GM12865 (cell line): ENCODE measurements at regions not wholly inside any gene's neighbourhood (a gene's known extent, or its start where the extent isn't known, plus 50 kb on each side); places are given as distances from the start of the nearest gene placed in this dataset.
A peak's percentile ranks its signal among the peaks of the same experiment; 100 is the strongest.

ENCODE experiments used
- DNase-seq: peaks from one replicate; pipeline ENCODE4 v3.0.0; 2010; ENCODE audit warnings: low read depth
- H3K4me3 ChIP-seq: 2 replicates; pipeline ENCODE4 v1.5.1; 2011; ENCODE audit warnings: mild to moderate bottlenecking, low read depth, low read length, control low read depth
- CTCF ChIP-seq: IDR thresholded peaks from 2 replicates; pipeline ENCODE4 v1.5.1; 2011; ENCODE audit warnings: low read length, control low read depth, low read depth, inconsistent platforms; ENCODE audit not compliant: insufficient read depth; ENCODE audit errors: missing control alignments

GRCh38 chrX:42955349-42955748, 177.4 kb upstream of the PPP1R2C start:
- DNase-seq = peak; percentile 60
- no peak for TF ChIP-seq CTCF
- H3K4me3 ChIP-seq = no peak overlapping the region

GRCh38 chrX:42967681-42968300, 189.8 kb upstream of the PPP1R2C start:
- no peak for DNase-seq
- H3K4me3 ChIP-seq = no peak overlapping the region
- no peak for TF ChIP-seq CTCF

GRCh38 chrX:42973321-42973720, 195.4 kb upstream of the PPP1R2C start:
- DNase-seq = no peak
- TF ChIP-seq CTCF = no peak
- no peak overlapping the region for H3K4me3 ChIP-seq

- TF ChIP-seq CTCF = no peak
- H3K4me3 ChIP-seq = no peak overlapping the region
- DNase-seq = no peak
Measured at GRCh38 chrX:42975906-42976305, 197.9 kb upstream of the PPP1R2C start.

GRCh38 chrX:42976746-42977366, 198.9 kb upstream of the PPP1R2C start:
- no peak for DNase-seq
- no peak for TF ChIP-seq CTCF

GRCh38 chrX:42978655-42979379, 200.9 kb upstream of the PPP1R2C start:
- TF ChIP-seq CTCF = no peak
- DNase-seq = no peak
- H3K4me3 ChIP-seq = no peak overlapping the region

More at GRCh38 chrX:42976746-42977366, 198.9 kb upstream of the PPP1R2C start:
- H3K4me3 ChIP-seq = no peak overlapping the region

GRCh38 chrX:42988700-42989099, 210.7 kb upstream of the PPP1R2C start:
- TF ChIP-seq CTCF = no peak
- DNase-seq = no peak
- no peak overlapping the region for H3K4me3 ChIP-seq
